ENCODE measurements at regions not wholly inside any gene's neighbourhood (a gene's known extent, or its start where the extent isn't known, plus 50 kb on each side); places are given as distances from the start of the nearest gene placed in this dataset.

- TF ChIP-seq POLR2AphosphoS5 (IDR thresholded peaks at IDR 0.05; ENCODE audit: low read depth): no peak
- TF ChIP-seq CTCF (IDR thresholded peaks at IDR 0.05; ENCODE audit: insufficient read depth, low read length): no peak
- TF ChIP-seq REST (IDR thresholded peaks at IDR 0.05; ENCODE audit: insufficient replicate concordance, low read depth): no peak
Observed at GRCh38 chr7:132009778-132010177, 453.4 kb upstream of the PODXL start.
